NAMALWA (cell line): ENCODE measurements at regions not wholly inside any gene's neighbourhood (a gene's known extent, or its start where the extent isn't known, plus 50 kb on each side); places are given as distances from the start of the nearest gene placed in this dataset.

Source experiments
- DNase-seq: peaks from one replicate; pipeline ENCODE4 v3.0.0-alpha.2; 2015; ENCODE audit warnings: low spot score

DNA sequence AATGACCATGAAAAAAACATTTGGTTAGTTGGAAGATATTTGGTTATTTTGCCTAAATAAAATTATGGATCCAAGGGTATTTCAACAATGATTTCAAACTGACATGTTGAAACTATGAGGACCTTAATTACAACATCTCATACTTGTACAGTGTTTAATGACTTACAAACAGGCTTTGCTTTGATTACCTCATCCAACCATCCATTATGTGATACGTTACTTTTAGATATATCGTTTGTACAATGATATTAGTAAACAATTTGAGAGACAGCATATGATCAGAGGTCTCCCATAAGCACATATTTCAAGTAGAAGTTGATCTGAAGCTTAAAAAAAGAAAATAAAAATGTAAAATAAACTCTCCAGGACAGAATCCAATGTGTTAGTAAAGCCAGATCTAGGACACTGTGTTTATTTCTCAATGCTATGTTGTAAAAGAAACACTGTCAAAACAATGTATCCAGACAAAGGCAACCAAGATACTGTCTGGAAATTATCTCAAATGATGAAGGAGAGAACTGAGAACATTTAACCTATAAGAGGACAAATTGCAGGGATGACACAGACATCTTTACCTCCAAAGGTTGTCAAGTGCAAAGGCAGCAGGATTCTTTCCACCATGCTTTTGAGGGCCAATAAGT lies 116.0 kb upstream of the TARS1 start:
- DNase-seq: no peak

GRCh38 chr5:33328818-33329217 lies 111.9 kb upstream of the TARS1 start:
- DNase-seq: no peak

GRCh38 chr5:33329891-33330290 lies 110.9 kb upstream of the TARS1 start:
- DNase-seq: no peak

GRCh38 chr5:33330426-33330825 lies 110.3 kb upstream of the TARS1 start:
- DNase-seq: no peak

DNA sequence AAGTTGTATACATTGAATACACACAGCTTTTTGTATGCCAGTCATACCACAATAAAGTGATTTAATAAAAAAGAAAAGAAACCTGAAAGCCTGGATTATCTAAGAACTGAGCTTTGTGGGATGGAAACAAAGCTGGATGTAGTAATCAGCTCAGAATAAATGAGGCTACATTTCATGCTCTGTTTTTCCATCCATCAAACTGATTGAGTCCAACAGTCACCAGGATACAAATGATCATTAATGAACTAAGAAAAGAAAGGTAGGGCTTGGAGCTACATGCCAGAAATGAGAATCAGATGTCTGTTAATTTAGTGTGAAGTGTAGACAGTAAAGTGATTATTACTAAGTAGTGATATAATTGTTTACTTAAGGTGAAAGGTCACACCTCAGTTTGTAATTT lies 109.8 kb upstream of the TARS1 start:
- DNase-seq: no peak

DNA sequence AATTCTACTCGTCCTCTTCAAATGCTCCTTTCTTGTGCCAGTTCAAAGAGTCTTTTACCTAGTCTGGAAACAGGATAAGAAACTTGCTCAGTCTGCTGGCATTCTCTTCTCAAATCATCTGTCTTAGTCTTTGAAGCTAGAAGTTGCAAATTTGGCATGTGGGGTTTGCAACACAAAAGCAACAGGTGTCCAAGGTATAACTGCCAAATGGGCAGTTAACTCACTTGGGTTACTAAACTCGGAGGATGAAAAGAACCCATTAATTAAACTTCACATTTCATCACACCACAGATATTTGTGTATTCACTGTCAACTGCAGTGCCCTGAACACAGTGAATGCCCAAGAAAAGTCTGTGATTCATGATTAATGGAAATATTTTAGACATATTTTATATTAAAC lies 108.0 kb upstream of the TARS1 start:
- no peak for DNase-seq

GRCh38 chr5:33334829-33335228 lies 105.9 kb upstream of the TARS1 start:
- DNase-seq: no peak

DNA sequence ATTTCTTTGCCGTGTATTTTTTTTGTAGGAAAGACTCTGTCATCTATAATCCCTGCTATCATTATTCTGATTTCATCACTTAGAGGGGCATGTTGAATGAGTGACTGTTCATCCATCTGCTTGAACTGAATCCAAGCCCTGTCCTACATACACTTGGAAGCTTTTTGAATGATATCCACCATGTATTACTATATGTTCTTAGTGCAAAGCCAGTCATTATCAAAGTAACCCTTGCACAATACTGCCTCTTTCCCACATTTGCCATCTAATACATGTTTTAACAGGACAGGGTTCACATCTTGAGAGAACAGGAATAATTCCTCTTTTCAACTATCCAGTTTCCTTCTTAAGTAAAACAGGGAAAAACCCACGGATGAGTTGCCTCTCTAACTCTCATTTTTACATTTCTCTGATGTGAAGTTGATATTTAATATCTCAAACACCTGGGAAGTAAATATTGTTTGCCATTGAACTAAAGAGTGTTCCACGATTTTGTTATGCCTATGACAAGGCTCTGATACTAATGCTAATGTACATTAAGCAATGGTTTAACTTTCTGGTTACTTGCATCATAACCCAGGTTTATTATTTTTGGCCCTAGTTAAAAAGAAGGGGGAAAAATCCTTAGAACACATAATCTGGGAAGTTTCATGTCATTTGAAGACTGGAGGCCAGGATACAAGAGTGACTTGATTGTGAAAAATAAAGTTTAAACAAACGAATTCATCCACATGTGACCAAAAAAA lies 103.7 kb upstream of the TARS1 start:
- DNase-seq: no peak

DNA sequence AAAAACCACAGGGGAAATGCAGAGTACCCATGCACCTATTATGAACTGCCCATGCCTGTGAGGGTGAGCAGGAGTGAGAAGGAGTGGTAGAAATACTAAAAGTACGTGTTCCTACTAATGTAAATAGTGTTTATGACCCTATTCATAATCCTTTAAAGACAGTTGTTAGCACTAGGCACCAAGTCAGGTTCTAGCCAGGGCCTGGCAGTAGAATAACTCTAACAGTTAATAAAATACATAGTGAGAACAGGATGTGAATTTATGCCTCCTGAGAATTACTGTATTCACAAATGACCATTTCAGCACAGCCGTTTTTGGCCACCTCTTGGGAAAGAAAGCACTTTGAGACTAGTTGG lies 103.2 kb upstream of the TARS1 start:
- DNase-seq: no peak

- peak; percentile 6 for DNase-seq
These were observed 102.2 kb upstream of the TARS1 start for GRCh38 chr5:33338336-33339110.

GRCh38 chr5:33339413-33339812 lies 101.4 kb upstream of the TARS1 start:
- DNase-seq: no peak

DNA sequence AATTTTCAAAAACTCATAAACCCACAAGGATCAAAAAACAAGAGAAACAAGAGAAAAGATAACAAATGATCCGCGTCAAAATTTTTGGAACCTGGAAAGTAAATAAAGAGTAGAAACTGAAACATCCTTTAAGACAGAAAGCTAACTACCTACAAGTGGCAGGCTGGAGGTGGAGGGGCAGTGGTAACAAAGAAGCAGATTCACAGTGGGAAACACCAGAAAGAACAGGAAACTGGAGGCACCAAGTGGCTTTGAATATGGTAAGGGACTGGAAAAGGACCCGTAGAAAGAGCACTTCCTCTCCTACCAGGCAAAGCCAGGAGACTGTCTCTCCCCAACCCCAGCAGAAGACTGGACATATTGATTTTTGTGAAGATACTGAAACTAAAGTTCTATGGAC lies 100.6 kb upstream of the TARS1 start:
- DNase-seq: no peak

DNA sequence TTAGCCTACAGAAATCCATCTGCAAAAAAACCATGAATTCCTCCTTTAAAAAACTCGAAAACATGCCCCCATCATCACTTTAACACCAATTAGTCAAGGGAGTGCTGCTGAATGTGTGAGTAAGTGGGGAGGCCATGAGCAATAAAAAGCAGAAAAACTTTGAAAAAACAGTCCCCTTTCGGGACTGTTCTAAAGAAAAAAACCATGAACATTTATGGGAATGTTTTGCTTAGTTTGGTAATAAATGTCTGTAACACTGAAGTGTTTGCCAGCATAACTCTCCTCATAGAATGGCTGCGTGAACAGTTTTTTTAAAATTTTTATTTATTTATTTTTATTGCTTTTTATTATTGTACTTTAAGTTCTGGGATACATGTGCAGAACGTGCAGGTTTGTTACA lies 99.4 kb upstream of the TARS1 start:
- no peak for DNase-seq

GRCh38 chr5:33343676-33344327 lies 97.0 kb upstream of the TARS1 start:
- no peak for DNase-seq

DNA sequence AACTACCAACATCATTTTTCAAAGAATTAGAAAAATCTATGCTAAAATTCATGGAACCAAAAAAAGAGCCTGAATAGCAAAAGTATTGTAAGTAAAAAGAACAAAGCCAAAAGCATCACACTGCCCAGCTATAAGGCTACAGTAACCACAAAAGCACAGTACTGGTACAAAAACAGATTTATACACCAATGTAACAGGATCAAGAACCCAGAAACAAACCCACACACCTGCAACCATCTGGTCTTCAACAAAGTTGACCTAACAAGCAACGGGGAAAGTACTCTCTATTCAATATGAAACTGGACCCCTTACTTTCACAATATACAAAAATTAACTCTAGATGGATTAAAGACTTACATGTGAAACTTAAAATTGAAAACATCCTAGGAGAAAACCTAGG lies 94.2 kb upstream of the TARS1 start:
- DNase-seq: no peak

DNA sequence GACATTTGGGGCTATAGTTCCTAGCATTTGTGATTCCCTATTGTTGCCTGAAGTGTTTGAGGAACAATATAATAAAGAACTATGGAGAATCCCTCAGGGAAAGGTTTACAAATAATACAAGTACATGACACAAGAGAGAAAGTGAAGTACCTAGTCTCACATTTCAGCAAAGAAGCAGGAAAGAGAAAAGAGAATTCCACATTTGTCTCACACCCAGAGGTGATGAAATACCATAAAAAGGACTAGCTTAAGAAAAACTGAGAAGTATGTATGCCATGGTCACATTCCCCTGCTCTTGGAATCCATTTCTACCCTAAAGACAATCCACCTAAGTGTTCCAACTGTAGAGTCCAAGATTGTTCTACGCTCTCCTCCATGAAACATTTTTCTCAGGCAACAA lies 79.0 kb upstream of the TARS1 start:
- DNase-seq: no peak

DNA sequence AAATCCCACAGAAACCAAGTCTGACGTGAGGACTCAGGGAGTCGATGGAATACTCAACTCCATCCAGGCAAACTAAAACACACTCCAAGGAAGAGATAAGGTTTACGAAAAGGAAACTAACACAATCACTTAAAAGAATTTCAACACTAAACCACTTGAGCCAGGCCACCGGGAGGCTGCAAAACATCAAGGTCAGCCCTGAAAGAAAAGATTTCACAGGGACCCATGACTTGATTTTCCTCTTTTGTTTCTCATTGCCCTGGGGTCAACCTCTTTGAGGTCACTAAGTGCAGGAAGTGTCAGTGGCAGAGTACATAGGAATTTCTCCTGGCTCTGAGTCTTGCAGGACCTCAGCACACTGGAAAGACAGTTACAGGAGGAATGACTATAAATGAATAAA lies 77.8 kb upstream of the TARS1 start:
- DNase-seq: no peak

- no peak for DNase-seq
These were observed 77.2 kb upstream of the TARS1 start for GRCh38 chr5:33363537-33363936.

GRCh38 chr5:33364406-33364805 lies 76.4 kb upstream of the TARS1 start:
- DNase-seq: no peak

DNA sequence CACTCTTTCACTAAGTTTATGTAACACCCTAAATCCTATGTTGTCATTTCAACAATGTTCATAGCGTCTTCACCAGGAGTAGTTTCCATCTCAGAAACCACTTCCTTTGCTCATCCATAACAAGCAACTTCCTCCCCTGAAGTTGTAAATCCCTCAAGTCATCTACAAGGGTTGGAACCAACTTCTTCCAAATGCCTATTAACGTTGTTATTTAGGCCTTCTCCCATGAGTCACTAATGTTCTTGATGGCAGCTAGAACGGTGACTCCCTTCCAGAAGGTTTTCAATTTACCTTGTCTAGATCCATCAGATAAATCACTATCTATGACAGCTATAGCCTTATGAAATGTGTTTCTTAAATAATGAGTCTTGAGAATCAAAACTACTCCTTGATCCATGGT lies 73.3 kb upstream of the TARS1 start:
- DNase-seq: no peak

- DNase-seq: no peak
These were observed 71.0 kb upstream of the TARS1 start for GRCh38 chr5:33369485-33370465.

- DNase-seq: no peak
These were observed 70.3 kb upstream of the TARS1 start for GRCh38 chr5:33370466-33370859.
